SW480 (cell line): ENCODE measurements at regions not wholly inside any gene's neighbourhood (a gene's known extent, or its start where the extent isn't known, plus 50 kb on each side); places are given as distances from the start of the nearest gene placed in this dataset.
"Not testable (repeated sequence)": the region's sequence is repeated elsewhere in the genome, so short reads cannot be mapped to it uniquely, and the experiment has no call there.

Experiments
- DNase-seq: peaks from one replicate; pipeline ENCODE4 v3.0.0-alpha.2; 2016; ENCODE audit warnings: low spot score

- no peak for DNase-seq
Measured at GRCh38 chr1:229924639-229925038, 142.4 kb upstream of the GALNT2 start.

- no peak for DNase-seq
Measured at GRCh38 chr1:229928767-229929166, 138.3 kb upstream of the GALNT2 start.

GRCh38 chr1:229931751-229932150 is 135.3 kb upstream of the GALNT2 start:
- DNase-seq = not testable (repeated sequence)

- DNase-seq = not testable (repeated sequence)
Measured at GRCh38 chr1:229935157-229935556, 131.9 kb upstream of the GALNT2 start.

GRCh38 chr1:229938551-229938950 is 128.5 kb upstream of the GALNT2 start:
- no peak for DNase-seq

- DNase-seq = no peak
Measured at GRCh38 chr1:229940684-229941083, 126.4 kb upstream of the GALNT2 start.

- DNase-seq = no peak
Measured at GRCh38 chr1:229941160-229941559, 125.9 kb upstream of the GALNT2 start.

DNA sequence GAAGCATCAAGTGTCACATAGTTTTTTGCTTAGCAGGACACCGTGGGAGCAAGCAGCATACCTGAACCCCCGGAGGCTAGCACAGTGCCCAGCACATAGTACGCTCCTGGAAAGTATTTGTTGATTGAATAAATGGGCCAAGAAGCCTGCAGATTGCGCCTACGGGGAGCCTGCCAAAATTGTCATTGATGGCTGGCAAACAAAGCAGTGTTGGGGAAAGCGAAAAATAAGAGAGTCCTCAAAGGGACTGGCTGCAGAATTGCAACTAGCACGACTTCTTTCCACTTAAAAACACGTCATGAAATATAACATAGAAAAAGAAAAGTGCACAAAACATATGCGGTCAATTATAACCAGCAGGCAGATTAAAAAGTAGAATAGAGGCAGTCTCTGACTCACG is 125.2 kb upstream of the GALNT2 start:
- no peak for DNase-seq

DNA sequence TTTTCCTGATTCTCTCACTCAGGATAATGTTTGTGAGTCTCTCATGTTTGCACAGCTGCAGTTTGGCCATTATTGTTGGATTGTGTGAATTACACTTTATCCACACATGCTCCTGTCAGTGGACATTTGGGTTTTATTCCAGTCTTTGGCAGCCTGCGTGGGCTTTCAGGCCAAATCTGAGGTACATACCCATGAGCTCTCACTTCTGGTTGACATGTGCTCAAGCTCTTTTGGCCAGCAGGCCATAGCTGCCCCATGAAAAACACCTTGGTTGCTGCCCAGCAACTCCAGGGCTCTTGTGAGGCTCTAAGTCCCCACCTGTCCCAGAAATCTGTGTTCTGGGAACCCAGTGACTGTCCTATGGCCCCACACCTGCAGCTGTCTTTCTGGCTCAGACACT is 124.5 kb upstream of the GALNT2 start:
- DNase-seq = no peak

- DNase-seq = no peak
Measured at GRCh38 chr1:229943148-229943714, 123.8 kb upstream of the GALNT2 start.

DNA sequence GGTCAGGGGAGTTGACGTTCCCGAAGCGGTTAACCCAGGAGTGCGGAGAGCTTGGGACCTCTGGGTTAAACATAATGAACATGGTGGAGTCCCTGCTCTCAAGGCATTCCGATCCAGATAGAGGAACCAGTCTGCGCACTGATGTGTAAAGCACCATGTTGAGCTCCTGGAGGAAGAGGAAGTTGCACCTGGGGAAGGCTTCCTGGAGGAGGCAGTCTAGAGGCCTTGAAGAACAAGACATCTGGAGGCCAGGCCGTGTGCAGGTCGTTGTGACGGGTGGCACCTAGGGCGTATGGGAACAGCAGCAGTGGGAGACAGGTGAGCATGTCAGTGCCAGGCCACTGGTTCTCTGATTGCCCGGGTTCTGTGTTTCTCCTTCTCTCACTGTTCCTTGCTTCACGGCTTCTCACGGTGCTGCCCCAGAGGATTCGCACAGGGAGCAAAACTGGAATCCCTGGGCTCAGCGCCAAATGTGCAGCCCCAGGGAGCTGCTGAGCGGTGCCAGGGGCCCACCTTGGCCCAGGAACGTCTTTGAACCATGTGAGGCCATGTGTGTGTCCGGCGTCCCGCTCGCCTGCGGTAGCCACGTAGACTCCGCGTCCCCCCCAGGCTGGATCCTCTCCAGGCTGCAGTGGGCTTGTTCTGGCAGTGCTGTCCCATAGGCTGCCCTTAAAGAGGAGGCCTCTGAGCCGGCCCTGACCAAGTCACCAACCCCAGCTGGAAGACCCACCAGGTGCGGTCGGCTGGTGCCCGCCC is 122.9 kb upstream of the GALNT2 start:
- no peak for DNase-seq

GRCh38 chr1:229945795-229946194 is 121.2 kb upstream of the GALNT2 start:
- no peak for DNase-seq

- DNase-seq = no peak
Measured at GRCh38 chr1:229947968-229948367, 119.1 kb upstream of the GALNT2 start.

DNA sequence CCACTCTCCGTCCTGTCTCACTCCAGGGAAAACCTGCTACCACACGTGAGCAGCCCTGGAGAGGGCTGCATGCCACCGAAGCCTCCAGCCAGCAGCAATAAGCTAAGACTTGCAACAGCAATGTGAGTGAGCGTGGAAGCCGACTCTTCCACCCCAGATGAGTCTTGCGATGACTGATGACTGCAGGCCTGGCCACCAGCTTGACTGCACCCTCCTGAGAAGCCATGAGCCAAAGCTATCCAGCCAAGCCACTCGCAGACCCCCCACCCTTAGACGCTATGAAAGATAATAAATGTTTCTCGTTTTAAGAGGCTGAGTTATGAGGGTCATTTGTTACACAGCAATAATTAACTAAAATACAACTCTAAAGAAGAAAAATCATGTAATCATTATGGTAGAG is 118.6 kb upstream of the GALNT2 start:
- no peak for DNase-seq

- no peak for DNase-seq
Measured at GRCh38 chr1:229949500-229949899, 117.5 kb upstream of the GALNT2 start.

GRCh38 chr1:229950020-229950419 is 117.0 kb upstream of the GALNT2 start:
- DNase-seq = no peak

DNA sequence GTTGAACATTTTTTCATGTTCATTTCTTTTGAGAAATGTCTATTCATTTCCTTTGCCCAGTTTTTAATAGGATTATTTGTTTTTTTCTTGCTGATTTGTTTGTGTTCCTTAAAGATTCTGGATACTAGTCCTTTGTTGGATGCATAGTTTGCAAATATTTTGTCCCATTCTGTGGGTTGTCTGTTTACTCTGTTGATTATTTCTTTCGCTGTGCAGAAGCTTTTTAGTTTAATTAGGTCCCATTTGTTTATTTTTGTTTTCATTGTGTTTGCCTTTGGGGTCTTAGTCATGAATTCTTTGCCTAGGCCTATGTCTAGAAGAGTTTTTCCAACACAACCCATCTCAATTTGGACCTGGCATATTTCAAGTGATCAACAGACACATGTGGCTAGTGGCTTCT is 116.1 kb upstream of the GALNT2 start:
- DNase-seq = no peak

- DNase-seq = no peak
Measured at GRCh38 chr1:229951856-229952534, 115.0 kb upstream of the GALNT2 start.

DNA sequence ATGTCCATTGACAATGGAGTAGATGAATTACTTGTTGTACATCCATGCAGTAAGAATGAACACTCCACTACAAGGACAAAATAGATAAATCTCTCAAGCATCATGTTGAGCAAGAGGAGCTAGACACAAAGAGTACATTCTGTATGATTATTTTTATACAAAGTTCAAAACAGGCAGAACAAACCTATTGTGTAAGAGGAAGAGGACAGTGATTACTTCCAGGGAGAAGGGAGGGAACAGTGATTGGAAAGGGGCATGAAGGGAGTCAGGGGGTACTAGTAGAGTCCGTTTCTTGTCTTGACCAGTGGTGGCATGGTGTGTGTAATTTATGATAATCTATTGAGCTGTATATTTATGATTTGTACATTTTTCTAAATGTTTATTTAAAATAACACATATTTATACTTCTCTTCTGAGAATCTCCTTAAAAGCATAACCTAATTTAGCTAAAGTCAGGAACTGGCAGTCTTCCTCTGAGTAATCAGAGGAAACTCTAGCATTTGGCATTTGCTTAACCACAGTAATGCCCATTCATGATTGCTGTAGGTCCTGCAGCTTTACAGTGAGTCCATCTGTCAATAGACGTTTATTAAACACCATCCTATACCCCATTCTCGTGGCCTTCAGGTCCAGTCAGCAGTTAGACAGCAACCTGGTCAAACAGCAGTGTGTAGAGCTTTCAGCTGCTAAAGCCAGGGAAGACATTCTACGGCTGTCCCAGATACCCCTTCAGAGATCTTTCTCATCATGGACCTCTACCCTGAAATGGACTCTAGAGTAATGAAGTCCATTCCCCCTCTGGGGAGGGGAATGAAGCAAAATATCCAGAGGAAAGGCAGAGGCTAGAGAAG is 114.1 kb upstream of the GALNT2 start:
- DNase-seq = no peak

- DNase-seq = no peak
Measured at GRCh38 chr1:229953736-229954326, 113.2 kb upstream of the GALNT2 start.

- no peak for DNase-seq
Measured at GRCh38 chr1:229964281-229964680, 102.8 kb upstream of the GALNT2 start.

GRCh38 chr1:229970714-229971113 is 96.3 kb upstream of the GALNT2 start:
- no peak for DNase-seq
